ENCODE measurements at regions not wholly inside any gene's neighbourhood (a gene's known extent, or its start where the extent isn't known, plus 50 kb on each side); places are given as distances from the start of the nearest gene placed in this dataset.

DNA sequence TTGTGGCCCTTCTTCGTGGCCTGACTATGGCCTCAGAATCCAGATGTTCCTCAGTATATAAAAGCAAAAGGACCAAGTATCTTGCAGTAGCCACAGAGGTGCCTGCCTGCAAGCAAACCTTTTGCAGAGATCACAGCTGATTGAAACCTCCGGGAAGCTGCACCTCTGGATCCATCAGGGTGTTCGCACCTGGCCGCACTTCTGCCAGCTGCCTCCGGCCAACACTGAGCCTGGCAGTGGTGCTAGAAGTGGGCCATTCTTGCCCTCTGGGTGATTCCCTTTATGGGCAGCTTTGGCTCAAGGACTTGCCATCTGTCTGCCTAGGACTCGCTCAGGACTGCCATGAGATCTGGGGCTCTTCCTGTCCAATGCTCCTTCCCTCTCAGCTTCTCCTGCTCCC is 214.6 kb upstream of the ECI2 start:
- Histone ChIP-seq H3K4me3 (replicated peaks in 1 of 3; ENCODE audit: insufficient read depth in 1 of 3, low read depth in 1 of 3, low read length in 3 of 3) (no peak overlapping the region), H4K20me1 (replicated peaks; ENCODE audit: control insufficient read depth, extremely low read depth, insufficient read depth, low read length) (no peaks in the 10 kb centered on the region), H2AFZ (ENCODE audit: low read depth, low read length) (no peak overlapping the region), H3K36me3 (ENCODE audit: control insufficient read depth in 2 of 2, extremely low read depth in 1 of 2, insufficient read depth in 2 of 2, low read length in 2 of 2) (no peaks in the 10 kb centered on the region), H3K79me2 (ENCODE audit: control insufficient read depth, insufficient read depth, low read length) (no peaks in the 10 kb centered on the region), H3K9ac (replicated peaks; ENCODE audit: extremely low read depth, insufficient read depth, low read length) (peak overlapping the region; percentile 27), H3K4me1 (ENCODE audit: control insufficient read depth, extremely low read depth, insufficient read depth, low read length) (peaks cover 18% of the 10 kb centered on the region), H3K9me1 (replicated peaks; ENCODE audit: control insufficient read depth, extremely low read depth, insufficient read depth, low read length) (no peaks in the 10 kb centered on the region), H3K4me2 (ENCODE audit: insufficient read depth, low read length) (no peak overlapping the region), H3K27me3 (ENCODE audit: control insufficient read depth in 2 of 2, insufficient read depth in 2 of 2, low read length in 2 of 2) (no peaks in the 10 kb centered on the region), H3K9me3 (replicated peaks; ENCODE audit: control insufficient read depth, insufficient read depth, low read length) (no peaks in the 10 kb centered on the region), H3K27ac (ENCODE audit: insufficient read depth, low read depth, low read length) (peak overlapping the region; percentile 59)
- intact Hi-C loops (cut with micrococcal nuclease), result loop anchor here (1.0 to 5.0 kb wide), 4 partner anchors 29 to 257 kb away; no protein-coding TSS in a partner anchor
- TF ChIP-seq FOS (IDR thresholded peaks at IDR 0.05; ENCODE audit: borderline replicate concordance, insufficient read depth, low read length), result no peak
- TF ChIP-seq, protein P1, sequence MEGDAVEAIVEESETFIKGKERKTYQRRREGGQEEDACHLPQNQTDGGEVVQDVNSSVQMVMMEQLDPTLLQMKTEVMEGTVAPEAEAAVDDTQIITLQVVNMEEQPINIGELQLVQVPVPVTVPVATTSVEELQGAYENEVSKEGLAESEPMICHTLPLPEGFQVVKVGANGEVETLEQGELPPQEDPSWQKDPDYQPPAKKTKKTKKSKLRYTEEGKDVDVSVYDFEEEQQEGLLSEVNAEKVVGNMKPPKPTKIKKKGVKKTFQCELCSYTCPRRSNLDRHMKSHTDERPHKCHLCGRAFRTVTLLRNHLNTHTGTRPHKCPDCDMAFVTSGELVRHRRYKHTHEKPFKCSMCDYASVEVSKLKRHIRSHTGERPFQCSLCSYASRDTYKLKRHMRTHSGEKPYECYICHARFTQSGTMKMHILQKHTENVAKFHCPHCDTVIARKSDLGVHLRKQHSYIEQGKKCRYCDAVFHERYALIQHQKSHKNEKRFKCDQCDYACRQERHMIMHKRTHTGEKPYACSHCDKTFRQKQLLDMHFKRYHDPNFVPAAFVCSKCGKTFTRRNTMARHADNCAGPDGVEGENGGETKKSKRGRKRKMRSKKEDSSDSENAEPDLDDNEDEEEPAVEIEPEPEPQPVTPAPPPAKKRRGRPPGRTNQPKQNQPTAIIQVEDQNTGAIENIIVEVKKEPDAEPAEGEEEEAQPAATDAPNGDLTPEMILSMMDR (IDR thresholded peaks at IDR 0.05; ENCODE audit: extremely low read depth in 1 of 2, insufficient read depth in 1 of 2, low read depth in 1 of 2, low read length in 2 of 2), result no peak
- no peak for TF ChIP-seq EZH2 (IDR thresholded peaks at IDR 0.05; ENCODE audit: borderline replicate concordance, low read depth, low read length, severe bottlenecking)
- no peak for TF ChIP-seq POLR2A (IDR thresholded peaks at IDR 0.05; ENCODE audit: low read depth, low read length)
- no peak for TF ChIP-seq MYC (IDR thresholded peaks at IDR 0.05; ENCODE audit: low read depth, low read length)
- no peak for TF ChIP-seq POLR2AphosphoS5 (IDR thresholded peaks at IDR 0.05; ENCODE audit: insufficient read depth, low read depth, low read length)
- TF ChIP-seq, protein P2, sequence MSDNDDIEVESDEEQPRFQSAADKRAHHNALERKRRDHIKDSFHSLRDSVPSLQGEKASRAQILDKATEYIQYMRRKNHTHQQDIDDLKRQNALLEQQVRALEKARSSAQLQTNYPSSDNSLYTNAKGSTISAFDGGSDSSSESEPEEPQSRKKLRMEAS (IDR thresholded peaks at IDR 0.05; ENCODE audit: insufficient read depth, insufficient read length), result no peak
- FAIRE-seq (no peak), DNase-seq (ENCODE audit: low read depth, low spot score) (no peak)
- dilution Hi-C loops (cut with MboI; ENCODE audit: extremely low pct_ligation_motif_present, low sequenced_read_pairs), result no loop called here
- ChIA-PET CTCF (no interaction called here), POLR2A (no interaction called here)
- BruUV-seq (replicated peaks), result no TSS peak
